Epidermal melanocyte (primary cell): ENCODE measurements at regions not wholly inside any gene's neighbourhood (a gene's known extent, or its start where the extent isn't known, plus 50 kb on each side); places are given as distances from the start of the nearest gene placed in this dataset.

Experiments used
- DNase-seq: peaks from one replicate; pipeline ENCODE4 v3.0.0; 2011; ENCODE audit warnings: low spot score; ENCODE audit not compliant: insufficient read length

DNA sequence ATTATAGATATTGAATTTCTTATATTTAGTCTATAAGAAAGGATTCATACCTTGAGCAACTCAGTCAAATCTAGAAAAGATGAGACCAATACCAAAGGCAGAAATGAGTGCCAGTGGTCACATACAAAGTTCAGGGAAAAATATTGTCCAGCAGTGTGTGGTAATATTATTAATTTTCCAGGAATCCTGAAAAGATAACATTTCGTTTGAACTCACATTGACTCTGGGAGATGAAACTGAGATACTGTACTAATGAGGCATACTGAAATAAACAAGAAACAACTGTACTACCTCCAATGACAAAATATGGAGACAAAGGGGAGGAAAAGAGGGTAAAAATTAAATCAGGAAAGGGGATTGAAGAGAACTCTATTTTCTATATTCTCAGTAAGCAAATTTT is 212.4 kb downstream of the TRAM1L1 start:
- no peak for DNase-seq

DNA sequence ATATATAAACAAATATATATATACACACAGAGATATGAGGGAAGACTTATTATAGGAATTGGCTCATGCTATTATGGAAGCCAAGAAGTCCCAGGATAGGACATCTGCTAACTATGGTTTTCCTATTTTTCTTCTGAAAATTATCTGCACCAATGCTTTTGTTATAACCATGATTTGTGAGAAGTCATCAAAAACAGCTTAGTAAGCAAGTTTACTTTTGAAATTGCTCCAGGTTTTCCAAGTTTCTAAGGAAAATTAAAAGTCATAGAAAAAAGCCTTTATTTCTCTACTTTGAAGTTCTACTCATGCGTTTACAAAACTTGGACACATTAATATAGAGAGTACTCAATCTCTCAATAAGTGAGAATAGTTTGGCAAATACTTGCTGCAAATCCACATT is 213.1 kb downstream of the TRAM1L1 start:
- DNase-seq: no peak

GRCh38 chr4:116870686-116871085 is 214.7 kb downstream of the TRAM1L1 start:
- no peak for DNase-seq

- DNase-seq: no peak
Measured at GRCh38 chr4:116866106-116866505, 219.3 kb downstream of the TRAM1L1 start.

- no peak for DNase-seq
Measured at GRCh38 chr4:116862592-116862991, 222.8 kb downstream of the TRAM1L1 start.

- DNase-seq: no peak
Measured at GRCh38 chr4:116860891-116861290, 224.5 kb downstream of the TRAM1L1 start.

DNA sequence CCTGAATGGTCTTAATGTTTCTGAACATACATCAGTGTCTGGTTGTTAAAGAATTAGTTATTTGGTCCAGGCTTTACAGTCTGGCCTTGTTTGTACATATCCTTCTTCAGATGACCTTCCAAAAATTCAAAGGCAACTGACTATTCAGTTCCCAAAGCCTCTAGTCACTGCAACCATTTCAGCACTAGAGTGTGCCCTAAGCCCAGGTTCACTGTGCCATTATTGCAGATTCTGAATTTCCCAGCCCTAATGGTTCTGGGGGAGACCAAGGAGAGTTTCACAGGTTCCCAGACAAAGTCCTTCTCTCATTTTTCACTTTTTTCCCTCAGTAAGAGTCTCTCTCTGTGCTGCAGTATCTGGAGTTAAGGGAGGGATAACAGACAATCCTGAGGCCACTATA is 235.8 kb downstream of the TRAM1L1 start:
- DNase-seq: no peak

GRCh38 chr4:116847616-116848015 is 237.8 kb downstream of the TRAM1L1 start:
- DNase-seq: no peak

GRCh38 chr4:116839826-116840225 is 245.6 kb downstream of the TRAM1L1 start:
- DNase-seq: no peak

DNA sequence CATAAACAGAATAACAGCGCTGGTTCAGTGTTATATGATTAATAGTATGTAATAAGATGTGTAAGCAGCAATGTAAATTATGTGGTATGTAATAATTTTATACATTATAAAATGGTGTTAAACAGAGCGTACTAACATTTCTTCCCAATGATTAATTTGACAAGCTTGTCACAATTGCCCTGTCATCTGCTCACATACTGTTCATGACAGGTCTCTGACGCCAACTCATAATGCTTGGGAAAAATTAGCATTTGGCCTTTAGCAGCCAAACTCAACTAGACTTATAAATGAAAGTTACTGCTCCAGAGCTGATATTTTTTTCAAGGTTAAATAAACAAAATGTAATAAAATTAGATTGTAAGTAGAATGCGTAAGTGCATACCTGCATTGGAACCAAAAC is 246.8 kb downstream of the TRAM1L1 start:
- DNase-seq: no peak

DNA sequence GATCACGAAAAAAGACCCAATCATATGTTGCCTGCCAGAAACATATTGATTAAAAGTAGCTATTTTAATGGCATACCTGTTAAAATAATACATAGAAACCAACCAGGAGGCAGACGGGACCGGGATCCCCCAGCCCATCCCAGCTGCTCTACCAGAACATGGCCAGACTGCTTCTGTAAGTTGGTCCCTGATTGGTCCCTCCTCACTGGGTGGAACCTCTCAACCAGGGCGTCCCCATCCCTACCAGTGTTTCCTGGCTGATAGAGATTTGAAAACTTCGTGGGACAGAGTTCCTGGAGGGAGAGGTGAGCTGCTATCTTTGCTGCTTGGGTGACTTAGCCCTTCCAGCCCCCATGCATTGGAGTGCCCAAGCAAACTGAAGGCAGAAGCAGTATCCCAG is 256.2 kb downstream of the TRAM1L1 start:
- no peak for DNase-seq

GRCh38 chr4:116824172-116824571 is 261.2 kb downstream of the TRAM1L1 start:
- DNase-seq: no peak

DNA sequence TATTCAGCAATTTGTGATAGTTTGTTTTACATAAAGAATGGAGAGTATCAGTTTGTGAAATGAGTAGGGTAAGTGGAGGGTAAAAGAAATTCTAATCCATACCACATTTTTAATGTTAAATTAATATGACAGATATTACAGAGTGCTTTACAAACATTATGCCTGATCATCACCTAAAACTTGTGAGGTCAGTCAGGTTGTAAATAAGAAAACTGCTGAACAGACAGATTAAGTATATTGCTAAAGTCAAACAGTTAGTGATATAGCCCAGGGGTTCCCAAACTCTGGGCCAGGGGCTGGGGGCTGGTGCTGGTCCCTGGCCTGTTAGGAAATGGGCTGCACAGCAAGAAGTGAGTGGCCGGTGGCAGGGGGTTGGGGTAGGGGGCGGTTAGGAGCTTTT is 273.6 kb downstream of the TRAM1L1 start:
- DNase-seq: no peak

DNA sequence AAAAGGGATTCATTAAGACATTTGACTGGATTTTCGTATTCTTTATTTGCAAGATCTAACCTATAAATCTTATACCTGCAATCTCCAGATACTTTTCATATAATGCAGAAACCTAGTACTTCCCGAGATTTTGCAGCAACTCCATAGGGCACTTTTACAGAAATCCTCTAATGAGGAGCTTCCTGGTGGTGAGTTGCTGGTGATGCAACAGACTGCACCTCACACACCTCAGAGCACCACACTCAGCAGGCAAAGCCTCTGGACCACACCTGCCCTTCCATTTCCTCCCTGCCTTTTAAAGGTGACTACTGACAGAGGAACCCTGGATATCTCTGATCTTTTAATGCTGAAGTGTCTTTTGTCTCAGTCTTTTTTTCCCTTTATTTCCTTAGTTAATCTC is 289.4 kb downstream of the TRAM1L1 start:
- DNase-seq: no peak

- no peak for DNase-seq
Measured at GRCh38 chr4:116788723-116789122, 296.7 kb downstream of the TRAM1L1 start.

DNA sequence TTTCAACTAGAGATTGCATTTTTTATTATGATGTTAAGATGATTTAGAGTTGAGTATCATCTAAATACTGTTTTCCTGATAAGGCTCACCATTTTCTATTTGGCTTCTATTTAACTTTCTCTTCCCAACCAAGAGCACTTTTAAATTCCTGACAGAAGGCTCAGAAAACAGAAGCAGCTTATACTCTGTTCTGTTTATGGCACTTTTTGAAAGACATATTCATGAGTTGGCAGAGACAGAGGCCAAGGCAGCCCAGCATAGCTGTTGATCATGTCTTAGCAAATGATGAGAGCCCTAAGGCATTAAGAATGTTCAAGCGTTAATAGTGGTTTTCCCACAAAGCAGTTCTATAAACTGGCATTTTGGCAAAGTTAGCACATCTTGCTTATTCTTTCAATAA is 330.3 kb downstream of the TRAM1L1 start:
- no peak for DNase-seq

GRCh38 chr4:116752027-116752426 is 333.3 kb downstream of the TRAM1L1 start:
- DNase-seq: no peak

- DNase-seq: no peak
Measured at GRCh38 chr4:116736756-116737155, 348.6 kb downstream of the TRAM1L1 start.

DNA sequence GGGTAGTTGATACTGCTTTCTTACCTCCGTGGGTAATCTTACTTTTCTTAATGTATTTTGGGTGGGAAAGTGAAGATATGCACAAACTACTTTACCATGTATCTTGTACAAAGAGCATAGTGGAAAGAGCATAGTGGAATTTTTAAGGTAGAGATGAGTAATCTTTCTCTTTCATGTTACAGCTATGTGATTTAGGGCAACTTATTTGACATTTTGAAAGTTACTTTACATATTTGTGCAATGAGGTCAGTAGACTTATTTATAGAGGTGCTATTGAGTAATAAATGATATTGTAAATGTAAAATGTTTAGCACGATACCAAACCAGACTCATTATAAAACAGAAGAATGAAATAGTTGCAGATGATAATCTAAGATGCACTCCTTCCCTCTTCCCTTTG is 351.2 kb downstream of the TRAM1L1 start:
- no peak for DNase-seq

GRCh38 chr4:116733370-116733769 is 352.0 kb downstream of the TRAM1L1 start:
- DNase-seq: no peak

DNA sequence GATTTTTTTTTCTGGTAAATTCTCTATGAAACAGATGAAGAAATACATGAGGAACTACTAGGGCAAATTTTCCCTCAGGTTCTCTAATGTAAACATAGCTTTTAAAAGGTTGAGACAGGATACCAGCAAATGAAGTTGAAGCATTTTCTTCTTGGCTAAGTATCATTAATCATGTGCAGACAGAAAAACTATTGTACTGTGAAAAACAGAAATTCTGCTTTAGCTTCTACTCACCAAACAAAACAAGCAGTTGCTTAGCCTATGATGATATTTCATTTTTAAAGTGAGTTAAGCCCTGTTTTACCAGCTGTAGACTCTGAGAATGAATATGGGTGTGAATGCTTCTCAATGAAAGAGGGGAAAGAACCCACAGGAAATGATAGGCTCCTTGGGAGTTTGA is 358.9 kb downstream of the TRAM1L1 start:
- no peak for DNase-seq

DNA sequence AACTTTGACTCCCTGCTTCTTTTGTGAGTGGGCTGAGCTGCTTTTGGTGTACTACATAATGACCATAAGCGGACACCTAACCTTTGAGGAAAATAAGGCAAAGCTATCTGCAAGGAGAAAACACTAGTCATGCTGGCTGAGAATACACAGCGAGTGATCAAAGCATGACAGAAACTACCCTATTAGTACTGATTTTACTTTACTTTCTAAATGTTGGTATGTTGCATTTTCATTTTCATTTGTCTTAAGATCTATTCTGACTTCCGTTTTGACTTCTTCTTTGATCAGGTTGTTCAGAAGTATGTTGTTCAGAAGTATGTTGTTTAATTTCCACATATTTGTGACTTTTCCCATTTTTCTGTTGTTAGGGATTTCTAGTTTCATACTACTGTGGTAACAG is 361.1 kb downstream of the TRAM1L1 start:
- no peak for DNase-seq

- no peak for DNase-seq
Measured at GRCh38 chr4:116705466-116705865, 379.9 kb downstream of the TRAM1L1 start.

- DNase-seq: no peak
Measured at GRCh38 chr4:116702949-116703348, 382.4 kb downstream of the TRAM1L1 start.
